ENCODE measurements at regions not wholly inside any gene's neighbourhood (a gene's known extent, or its start where the extent isn't known, plus 50 kb on each side); places are given as distances from the start of the nearest gene placed in this dataset.

GRCh38 chr4:96134806-96135205 is 294.9 kb downstream of the PDHA2 start:
- Mint-ChIP-seq H3K9me3 (no peaks in the 10 kb centered on the region), H3K27ac (no peak overlapping the region), H3K36me3 (ENCODE audit: low read depth) (no peaks in the 10 kb centered on the region), H3K4me1 (ENCODE audit: low read depth) (no peaks in the 10 kb centered on the region), H3K4me3 (no peak overlapping the region), H3K27me3 (ENCODE audit: insufficient read depth) (no peaks in the 10 kb centered on the region)
- DNase-seq (ENCODE audit: low spot score): no peak
- intact Hi-C loops (cut with micrococcal nuclease): no loop called here

GRCh38 chr4:96136056-96136455 is 296.2 kb downstream of the PDHA2 start:
- Mint-ChIP-seq H3K4me3 (no peak overlapping the region), H3K27ac (no peak overlapping the region), H3K36me3 (ENCODE audit: low read depth) (no peaks in the 10 kb centered on the region), H3K9me3 (no peaks in the 10 kb centered on the region), H3K4me1 (ENCODE audit: low read depth) (no peaks in the 10 kb centered on the region), H3K27me3 (ENCODE audit: insufficient read depth) (no peaks in the 10 kb centered on the region)
- intact Hi-C loops (cut with micrococcal nuclease): no loop called here
- no peak for DNase-seq (ENCODE audit: low spot score)

- DNase-seq (ENCODE audit: low spot score): no peak
- intact Hi-C loops (cut with micrococcal nuclease): no loop called here
- no peaks in the 10 kb centered on the region for H3K27me3 Mint-ChIP-seq (ENCODE audit: insufficient read depth)
- H3K4me3 Mint-ChIP-seq: no peak overlapping the region
- H3K27ac Mint-ChIP-seq: no peak overlapping the region
- H3K4me1 Mint-ChIP-seq (ENCODE audit: low read depth): no peaks in the 10 kb centered on the region
- H3K9me3 Mint-ChIP-seq: no peaks in the 10 kb centered on the region
- H3K36me3 Mint-ChIP-seq (ENCODE audit: low read depth): no peaks in the 10 kb centered on the region
Observed at GRCh38 chr4:96139251-96139929, 299.5 kb downstream of the PDHA2 start.

- H3K4me1 Mint-ChIP-seq (ENCODE audit: low read depth): no peaks in the 10 kb centered on the region
- no peaks in the 10 kb centered on the region for H3K27me3 Mint-ChIP-seq (ENCODE audit: insufficient read depth)
- no peak overlapping the region for H3K4me3 Mint-ChIP-seq
- H3K36me3 Mint-ChIP-seq (ENCODE audit: low read depth): no peaks in the 10 kb centered on the region
- no peaks in the 10 kb centered on the region for H3K9me3 Mint-ChIP-seq
- intact Hi-C loops (cut with micrococcal nuclease): no loop called here
- no peak overlapping the region for H3K27ac Mint-ChIP-seq
- no peak for DNase-seq (ENCODE audit: low spot score)
Observed at GRCh38 chr4:96145601-96146000, 305.7 kb downstream of the PDHA2 start.

- intact Hi-C loops (cut with micrococcal nuclease): no loop called here
- Mint-ChIP-seq H3K4me3 (no peak overlapping the region), H3K27ac (no peak overlapping the region), H3K9me3 (no peaks in the 10 kb centered on the region), H3K36me3 (ENCODE audit: low read depth) (no peaks in the 10 kb centered on the region), H3K4me1 (ENCODE audit: low read depth) (no peaks in the 10 kb centered on the region), H3K27me3 (ENCODE audit: insufficient read depth) (no peaks in the 10 kb centered on the region)
- no peak for DNase-seq (ENCODE audit: low spot score)
Observed at GRCh38 chr4:96146686-96147085, 306.8 kb downstream of the PDHA2 start.

- no peak overlapping the region for H3K27ac Mint-ChIP-seq
- no peak overlapping the region for H3K4me3 Mint-ChIP-seq
- no peaks in the 10 kb centered on the region for H3K9me3 Mint-ChIP-seq
- intact Hi-C loops (cut with micrococcal nuclease): no loop called here
- H3K4me1 Mint-ChIP-seq (ENCODE audit: low read depth): no peaks in the 10 kb centered on the region
- no peaks in the 10 kb centered on the region for H3K27me3 Mint-ChIP-seq (ENCODE audit: insufficient read depth)
- DNase-seq (ENCODE audit: low spot score): no peak
- H3K36me3 Mint-ChIP-seq (ENCODE audit: low read depth): no peaks in the 10 kb centered on the region
Observed at GRCh38 chr4:96149894-96150293, 310.0 kb downstream of the PDHA2 start.

- intact Hi-C loops (cut with micrococcal nuclease): no loop called here
- no peak for DNase-seq (ENCODE audit: low spot score)
- Mint-ChIP-seq H3K4me3 (no peak overlapping the region), H3K4me1 (ENCODE audit: low read depth) (no peaks in the 10 kb centered on the region), H3K36me3 (ENCODE audit: low read depth) (no peaks in the 10 kb centered on the region), H3K27me3 (ENCODE audit: insufficient read depth) (no peaks in the 10 kb centered on the region), H3K27ac (no peak overlapping the region), H3K9me3 (no peaks in the 10 kb centered on the region)
Observed at GRCh38 chr4:96150466-96150865, 310.6 kb downstream of the PDHA2 start.

- Mint-ChIP-seq H3K9me3 (no peaks in the 10 kb centered on the region), H3K4me1 (ENCODE audit: low read depth) (no peaks in the 10 kb centered on the region)
Observed at GRCh38 chr4:96152824-96153223, 312.9 kb downstream of the PDHA2 start.

GRCh38 chr4:96154676-96155075 is 314.8 kb downstream of the PDHA2 start:
- no peaks in the 10 kb centered on the region for H3K36me3 Mint-ChIP-seq (ENCODE audit: low read depth)
- no peaks in the 10 kb centered on the region for H3K27me3 Mint-ChIP-seq (ENCODE audit: insufficient read depth)
- H3K4me1 Mint-ChIP-seq (ENCODE audit: low read depth): no peaks in the 10 kb centered on the region

More at GRCh38 chr4:96152824-96153223, 312.9 kb downstream of the PDHA2 start:
- intact Hi-C loops (cut with micrococcal nuclease): no loop called here
- no peak overlapping the region for H3K27ac Mint-ChIP-seq
- H3K4me3 Mint-ChIP-seq: no peak overlapping the region
- no peaks in the 10 kb centered on the region for H3K27me3 Mint-ChIP-seq (ENCODE audit: insufficient read depth)
- no peaks in the 10 kb centered on the region for H3K36me3 Mint-ChIP-seq (ENCODE audit: low read depth)
- no peak for DNase-seq (ENCODE audit: low spot score)

GRCh38 chr4:96162636-96163035 is 322.7 kb downstream of the PDHA2 start:
- Mint-ChIP-seq H3K9me3 (no peaks in the 10 kb centered on the region), H3K4me3 (no peak overlapping the region), H3K27ac (no peak overlapping the region), H3K27me3 (ENCODE audit: insufficient read depth) (no peaks in the 10 kb centered on the region), H3K36me3 (ENCODE audit: low read depth) (no peaks in the 10 kb centered on the region), H3K4me1 (ENCODE audit: low read depth) (no peaks in the 10 kb centered on the region)
- DNase-seq (ENCODE audit: low spot score): no peak
- intact Hi-C loops (cut with micrococcal nuclease): no loop called here

More at GRCh38 chr4:96154676-96155075, 314.8 kb downstream of the PDHA2 start:
- DNase-seq (ENCODE audit: low spot score): no peak
- intact Hi-C loops (cut with micrococcal nuclease): no loop called here
- H3K4me3 Mint-ChIP-seq: no peak overlapping the region
- H3K27ac Mint-ChIP-seq: no peak overlapping the region
- H3K9me3 Mint-ChIP-seq: no peaks in the 10 kb centered on the region

GRCh38 chr4:96164814-96165351 is 325.0 kb downstream of the PDHA2 start:
- no peaks in the 10 kb centered on the region for H3K36me3 Mint-ChIP-seq (ENCODE audit: low read depth)
- DNase-seq (ENCODE audit: low spot score): no peak
- H3K27me3 Mint-ChIP-seq (ENCODE audit: insufficient read depth): no peaks in the 10 kb centered on the region
- intact Hi-C loops (cut with micrococcal nuclease): no loop called here
- H3K9me3 Mint-ChIP-seq: no peaks in the 10 kb centered on the region
- no peaks in the 10 kb centered on the region for H3K4me1 Mint-ChIP-seq (ENCODE audit: low read depth)
- no peak overlapping the region for H3K27ac Mint-ChIP-seq
- no peak overlapping the region for H3K4me3 Mint-ChIP-seq

- intact Hi-C loops (cut with micrococcal nuclease): no loop called here
- H3K4me1 Mint-ChIP-seq (ENCODE audit: low read depth): no peaks in the 10 kb centered on the region
- DNase-seq (ENCODE audit: low spot score): no peak
- H3K36me3 Mint-ChIP-seq (ENCODE audit: low read depth): no peaks in the 10 kb centered on the region
- H3K27ac Mint-ChIP-seq: no peak overlapping the region
- no peak overlapping the region for H3K4me3 Mint-ChIP-seq
- H3K9me3 Mint-ChIP-seq: no peaks in the 10 kb centered on the region
- H3K27me3 Mint-ChIP-seq (ENCODE audit: insufficient read depth): no peaks in the 10 kb centered on the region
Observed at GRCh38 chr4:96166806-96167205, 326.9 kb downstream of the PDHA2 start.

GRCh38 chr4:96170198-96170597 is 330.3 kb downstream of the PDHA2 start:
- H3K4me3 Mint-ChIP-seq: no peak overlapping the region

GRCh38 chr4:96173756-96174155 is 333.9 kb downstream of the PDHA2 start:
- Mint-ChIP-seq H3K27me3 (ENCODE audit: insufficient read depth) (no peaks in the 10 kb centered on the region), H3K36me3 (ENCODE audit: low read depth) (no peaks in the 10 kb centered on the region), H3K9me3 (no peaks in the 10 kb centered on the region), H3K27ac (no peak overlapping the region), H3K4me3 (no peak overlapping the region), H3K4me1 (ENCODE audit: low read depth) (no peaks in the 10 kb centered on the region)
- intact Hi-C loops (cut with micrococcal nuclease): no loop called here
- DNase-seq (ENCODE audit: low spot score): no peak

More at GRCh38 chr4:96170198-96170597, 330.3 kb downstream of the PDHA2 start:
- Mint-ChIP-seq H3K36me3 (ENCODE audit: low read depth) (no peaks in the 10 kb centered on the region), H3K27ac (no peak overlapping the region), H3K4me1 (ENCODE audit: low read depth) (no peaks in the 10 kb centered on the region), H3K9me3 (no peaks in the 10 kb centered on the region), H3K27me3 (ENCODE audit: insufficient read depth) (no peaks in the 10 kb centered on the region)
- DNase-seq (ENCODE audit: low spot score): no peak
- intact Hi-C loops (cut with micrococcal nuclease): no loop called here
